Neural progenitor cell (in vitro differentiated cells): ENCODE measurements at regions not wholly inside any gene's neighbourhood (a gene's known extent, or its start where the extent isn't known, plus 50 kb on each side); places are given as distances from the start of the nearest gene placed in this dataset.

Experiments used
- DNase-seq: peaks from one replicate; pipeline ENCODE4 v3.0.0-alpha.2; 2016; ENCODE audit warnings: low spot score
- H2AFZ ChIP-seq: fragments of 200-600 bp; sonication (generic); replicated peaks from 2 replicates; pipeline ENCODE4 v1.6.1; 2016; ENCODE audit warnings: antibody characterized with exemption
- H3F3A ChIP-seq: fragments of 200-600 bp; sonication (generic); 2 replicates; pipeline ENCODE4 v1.6.1; 2016; ENCODE audit warnings: antibody characterized with exemption, low read depth
- H3K27ac ChIP-seq: fragments of 200-600 bp; sonication (generic); 2 replicates; pipeline ENCODE4 v1.5.1; 2016; ENCODE audit warnings: mild to moderate bottlenecking
- H3K27me3 ChIP-seq: fragments of 200-600 bp; sonication (generic); 2 replicates; pipeline ENCODE4 v1.6.1; 2016; ENCODE audit warnings: mild to moderate bottlenecking, moderate library complexity
- H3K36me3 ChIP-seq: fragments of 200-600 bp; sonication (generic); 2 replicates; pipeline ENCODE4 v1.5.1; 2016
- H3K4me1 ChIP-seq: fragments of 200-600 bp; sonication (generic); 2 replicates; pipeline ENCODE4 v1.6.1; 2016; ENCODE audit warnings: mixed run types
- H3K4me2 ChIP-seq: fragments of 200-600 bp; sonication (generic); 2 replicates; pipeline ENCODE4 v1.6.1; 2016
- H3K4me3 ChIP-seq: fragments of 200-600 bp; sonication (generic); 2 replicates; pipeline ENCODE4 v1.5.1; 2016
- H3K79me2 ChIP-seq: fragments of 200-600 bp; sonication (generic); 2 replicates; pipeline ENCODE4 v1.6.1; 2016; ENCODE audit warnings: low read depth
- H3K9ac ChIP-seq: fragments of 200-600 bp; sonication (generic); 2 replicates; pipeline ENCODE4 v1.6.1; 2016
- H3K9me3 ChIP-seq: fragments of 200-600 bp; sonication (generic); 2 replicates; pipeline ENCODE4 v1.5.1; 2016; ENCODE audit warnings: low read depth
- H4K20me1 ChIP-seq: fragments of 200-600 bp; sonication (generic); 2 replicates; pipeline ENCODE4 v1.6.1; 2016; ENCODE audit warnings: low read depth
- H3K27ac Mint-ChIP-seq: 3 replicates; pipeline ENCODE4 v1.8.0; 2021; ENCODE audit warnings: mixed read lengths
- H3K27me3 Mint-ChIP-seq: 2 replicates; pipeline ENCODE4 v1.8.0; 2022; ENCODE audit warnings: low read depth, mild to moderate bottlenecking, inconsistent platforms, moderate library complexity, mixed read lengths; ENCODE audit not compliant: insufficient read depth
- H3K36me3 Mint-ChIP-seq: 3 replicates; pipeline ENCODE4 v1.8.0; 2021; ENCODE audit warnings: mixed read lengths
- H3K4me1 Mint-ChIP-seq: 3 replicates; pipeline ENCODE4 v1.8.0; 2021; ENCODE audit warnings: mixed read lengths
- H3K4me3 Mint-ChIP-seq: 3 replicates; pipeline ENCODE4 v1.8.0; 2021; ENCODE audit warnings: mild to moderate bottlenecking, moderate library complexity, mixed read lengths
- H3K9me3 Mint-ChIP-seq: 3 replicates; pipeline ENCODE4 v1.8.0; 2020; ENCODE audit warnings: mixed read lengths
- EZH2 ChIP-seq: fragments of 200-600 bp; sonication (generic); IDR thresholded peaks from 2 replicates; pipeline ENCODE4 v1.6.1; 2017; ENCODE audit warnings: antibody characterized with exemption, mild to moderate bottlenecking, moderate library complexity
- EZH2phosphoT487 ChIP-seq: fragments of 200-600 bp; sonication (generic); IDR thresholded peaks from 2 replicates; pipeline ENCODE4 v1.6.1; 2017; ENCODE audit warnings: antibody characterized with exemption
- TF ChIP-seq, protein P1 (sequence below): fragments of 200-600 bp; sonication (generic); IDR thresholded peaks from 2 replicates; pipeline ENCODE4 v1.5.1; 2017; ENCODE audit warnings: antibody characterized with exemption, mild to moderate bottlenecking

- no peak overlapping the region for H3K27ac Mint-ChIP-seq
- no peaks in the 10 kb centered on the region for H3K36me3 ChIP-seq
- H3K4me1 Mint-ChIP-seq = peaks cover 2% of the 10 kb centered on the region
- no peak overlapping the region for H2AFZ ChIP-seq
- no peak overlapping the region for H3K4me3 Mint-ChIP-seq
- peaks cover 18% of the 10 kb centered on the region for H3K4me1 ChIP-seq
- H4K20me1 ChIP-seq = no peaks in the 10 kb centered on the region
- H3K27ac ChIP-seq = no peak overlapping the region
- no peak for TF ChIP-seq EZH2phosphoT487
- TF ChIP-seq, protein P1, sequence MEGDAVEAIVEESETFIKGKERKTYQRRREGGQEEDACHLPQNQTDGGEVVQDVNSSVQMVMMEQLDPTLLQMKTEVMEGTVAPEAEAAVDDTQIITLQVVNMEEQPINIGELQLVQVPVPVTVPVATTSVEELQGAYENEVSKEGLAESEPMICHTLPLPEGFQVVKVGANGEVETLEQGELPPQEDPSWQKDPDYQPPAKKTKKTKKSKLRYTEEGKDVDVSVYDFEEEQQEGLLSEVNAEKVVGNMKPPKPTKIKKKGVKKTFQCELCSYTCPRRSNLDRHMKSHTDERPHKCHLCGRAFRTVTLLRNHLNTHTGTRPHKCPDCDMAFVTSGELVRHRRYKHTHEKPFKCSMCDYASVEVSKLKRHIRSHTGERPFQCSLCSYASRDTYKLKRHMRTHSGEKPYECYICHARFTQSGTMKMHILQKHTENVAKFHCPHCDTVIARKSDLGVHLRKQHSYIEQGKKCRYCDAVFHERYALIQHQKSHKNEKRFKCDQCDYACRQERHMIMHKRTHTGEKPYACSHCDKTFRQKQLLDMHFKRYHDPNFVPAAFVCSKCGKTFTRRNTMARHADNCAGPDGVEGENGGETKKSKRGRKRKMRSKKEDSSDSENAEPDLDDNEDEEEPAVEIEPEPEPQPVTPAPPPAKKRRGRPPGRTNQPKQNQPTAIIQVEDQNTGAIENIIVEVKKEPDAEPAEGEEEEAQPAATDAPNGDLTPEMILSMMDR = no peak
- no peak for TF ChIP-seq EZH2
- no peaks in the 10 kb centered on the region for H3K27me3 ChIP-seq
- H3K4me2 ChIP-seq = no peak overlapping the region
- no peaks in the 10 kb centered on the region for H3K9me3 ChIP-seq
- H3F3A ChIP-seq = no peaks in the 10 kb centered on the region
- no peak for DNase-seq
- no peaks in the 10 kb centered on the region for H3K36me3 Mint-ChIP-seq
- no peaks in the 10 kb centered on the region for H3K79me2 ChIP-seq
- no peak overlapping the region for H3K4me3 ChIP-seq
- no peaks in the 10 kb centered on the region for H3K9me3 Mint-ChIP-seq
- no peak overlapping the region for H3K9ac ChIP-seq
- H3K27me3 Mint-ChIP-seq = peaks cover 2% of the 10 kb centered on the region
Measured at GRCh38 chr1:67953301-67953700, 97.1 kb downstream of the DIRAS3 start.

DNA sequence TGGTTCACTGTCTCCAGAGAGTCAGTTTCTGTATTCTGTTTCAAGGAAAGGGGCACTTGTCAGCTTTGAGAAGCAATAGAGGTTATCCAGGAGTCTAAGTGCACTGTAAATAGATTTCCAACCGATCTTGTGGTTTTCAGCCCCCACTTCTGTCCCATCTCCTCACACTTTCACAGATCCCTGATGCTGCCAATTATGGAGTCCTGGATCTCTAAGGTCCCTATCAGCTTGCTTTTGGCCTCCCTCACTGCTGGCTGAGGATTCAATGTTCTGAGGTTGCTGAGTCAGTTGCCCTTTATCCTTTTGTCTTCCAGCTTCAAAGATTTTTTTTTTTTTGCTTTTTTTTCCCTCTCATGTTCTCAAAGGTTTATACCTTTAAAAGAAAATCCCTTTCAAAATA is 98.4 kb downstream of the DIRAS3 start:
- no peaks in the 10 kb centered on the region for H3K36me3 ChIP-seq
- H3K9ac ChIP-seq = no peak overlapping the region
- Mint-ChIP-seq H3K27me3 (peaks cover 2% of the 10 kb centered on the region), H3K4me1 (peaks cover 2% of the 10 kb centered on the region), H3K9me3 (no peaks in the 10 kb centered on the region), H3K27ac (no peak overlapping the region), H3K36me3 (no peaks in the 10 kb centered on the region), H3K4me3 (no peak overlapping the region)
- H3K9me3 ChIP-seq = no peaks in the 10 kb centered on the region
- H2AFZ ChIP-seq = no peak overlapping the region
- no peak overlapping the region for H3K27ac ChIP-seq
- no peaks in the 10 kb centered on the region for H3K79me2 ChIP-seq
- H3K4me1 ChIP-seq = peaks cover 22% of the 10 kb centered on the region
- H4K20me1 ChIP-seq = no peaks in the 10 kb centered on the region
- no peak overlapping the region for H3K4me3 ChIP-seq
- no peaks in the 10 kb centered on the region for H3K27me3 ChIP-seq
- TF ChIP-seq, protein P1 = no peak
- no peaks in the 10 kb centered on the region for H3F3A ChIP-seq
- no peak for DNase-seq
- H3K4me2 ChIP-seq = no peak overlapping the region

GRCh38 chr1:67951014-67951413 is 99.4 kb downstream of the DIRAS3 start:
- Histone ChIP-seq H3K27ac (no peak overlapping the region), H3K9me3 (no peaks in the 10 kb centered on the region), H3K36me3 (no peaks in the 10 kb centered on the region), H3K79me2 (no peaks in the 10 kb centered on the region), H3F3A (no peaks in the 10 kb centered on the region), H3K4me3 (no peak overlapping the region), H3K9ac (no peak overlapping the region), H4K20me1 (no peaks in the 10 kb centered on the region), H2AFZ (no peak overlapping the region), H3K4me2 (no peak overlapping the region), H3K4me1 (peaks cover 22% of the 10 kb centered on the region), H3K27me3 (no peaks in the 10 kb centered on the region)
- Mint-ChIP-seq H3K4me1 (no peaks in the 10 kb centered on the region), H3K4me3 (no peak overlapping the region), H3K9me3 (no peaks in the 10 kb centered on the region), H3K36me3 (no peaks in the 10 kb centered on the region), H3K27ac (no peak overlapping the region), H3K27me3 (peaks cover 2% of the 10 kb centered on the region)
- TF ChIP-seq EZH2phosphoT487 = no peak
- TF ChIP-seq EZH2 = no peak
- TF ChIP-seq, protein P1 = no peak
- no peak for DNase-seq
